Nephron progenitor cell (in vitro differentiated cells): ENCODE measurements at regions not wholly inside any gene's neighbourhood (a gene's known extent, or its start where the extent isn't known, plus 50 kb on each side); places are given as distances from the start of the nearest gene placed in this dataset.

Experiments used
- DNase-seq: peaks from one replicate; pipeline ENCODE4 v3.0.0; 2021
- H3K27ac Mint-ChIP-seq: 2 replicates; pipeline ENCODE4 v1.8.0; 2021; ENCODE audit warnings: mild to moderate bottlenecking, moderate library complexity, mixed read lengths
- H3K27me3 Mint-ChIP-seq: 2 replicates; pipeline ENCODE4 v1.8.0; 2021; ENCODE audit warnings: mild to moderate bottlenecking, low read depth, mixed read lengths; ENCODE audit not compliant: poor library complexity
- H3K36me3 Mint-ChIP-seq: 2 replicates; pipeline ENCODE4 v1.8.0; 2021; ENCODE audit warnings: low read depth, mixed read lengths
- H3K4me1 Mint-ChIP-seq: 2 replicates; pipeline ENCODE4 v1.8.0; 2021; ENCODE audit warnings: mixed read lengths
- H3K4me3 Mint-ChIP-seq: 2 replicates; pipeline ENCODE4 v1.8.0; 2021; ENCODE audit warnings: mild to moderate bottlenecking, moderate library complexity, mixed read lengths
- H3K9me3 Mint-ChIP-seq: 2 replicates; pipeline ENCODE4 v1.8.0; 2021; ENCODE audit warnings: mild to moderate bottlenecking, moderate library complexity, mixed read lengths
- TF ChIP-seq, protein P1 (sequence below): fragments of 200-600 bp; sonication (generic); IDR thresholded peaks from 2 replicates; pipeline ENCODE4 v1.5.0; 2021; ENCODE audit warnings: antibody characterized with exemption

DNA sequence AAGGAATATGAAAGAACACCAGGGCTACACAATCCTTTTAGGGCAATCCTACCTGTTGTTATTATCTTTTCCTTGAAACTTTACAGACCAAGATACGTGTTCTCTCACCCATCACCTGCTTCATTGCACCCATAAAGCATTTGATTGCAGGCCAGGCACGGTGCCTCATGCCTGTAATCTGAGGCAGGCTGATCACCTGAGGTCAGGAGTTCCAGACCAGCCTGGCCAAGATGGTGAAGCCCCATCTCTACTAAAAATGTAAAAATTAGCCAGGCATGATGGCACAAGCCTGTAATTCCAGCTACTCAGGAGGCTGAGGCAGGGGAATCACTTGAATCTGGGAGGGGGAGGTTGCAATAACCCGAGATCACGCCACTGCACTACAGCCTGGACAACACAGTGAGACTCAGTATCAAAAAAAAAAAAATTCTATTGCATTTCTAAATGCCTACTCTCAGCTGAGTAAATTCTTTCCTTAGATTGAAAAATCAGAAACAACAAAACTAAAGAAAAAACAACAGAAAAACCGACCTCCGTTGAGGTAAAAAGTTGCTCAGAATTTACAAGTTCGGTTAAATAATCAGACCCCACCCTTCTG lies 183.7 kb upstream of the TMEM132C start:
- Mint-ChIP-seq H3K27ac (peak overlapping the region; percentile 58), H3K36me3 (no peaks in the 10 kb centered on the region), H3K4me1 (peaks cover 8% of the 10 kb centered on the region), H3K4me3 (no peak overlapping the region), H3K27me3 (peaks cover 1% of the 10 kb centered on the region), H3K9me3 (no peaks in the 10 kb centered on the region)
- no peak for DNase-seq
- TF ChIP-seq, protein P1, sequence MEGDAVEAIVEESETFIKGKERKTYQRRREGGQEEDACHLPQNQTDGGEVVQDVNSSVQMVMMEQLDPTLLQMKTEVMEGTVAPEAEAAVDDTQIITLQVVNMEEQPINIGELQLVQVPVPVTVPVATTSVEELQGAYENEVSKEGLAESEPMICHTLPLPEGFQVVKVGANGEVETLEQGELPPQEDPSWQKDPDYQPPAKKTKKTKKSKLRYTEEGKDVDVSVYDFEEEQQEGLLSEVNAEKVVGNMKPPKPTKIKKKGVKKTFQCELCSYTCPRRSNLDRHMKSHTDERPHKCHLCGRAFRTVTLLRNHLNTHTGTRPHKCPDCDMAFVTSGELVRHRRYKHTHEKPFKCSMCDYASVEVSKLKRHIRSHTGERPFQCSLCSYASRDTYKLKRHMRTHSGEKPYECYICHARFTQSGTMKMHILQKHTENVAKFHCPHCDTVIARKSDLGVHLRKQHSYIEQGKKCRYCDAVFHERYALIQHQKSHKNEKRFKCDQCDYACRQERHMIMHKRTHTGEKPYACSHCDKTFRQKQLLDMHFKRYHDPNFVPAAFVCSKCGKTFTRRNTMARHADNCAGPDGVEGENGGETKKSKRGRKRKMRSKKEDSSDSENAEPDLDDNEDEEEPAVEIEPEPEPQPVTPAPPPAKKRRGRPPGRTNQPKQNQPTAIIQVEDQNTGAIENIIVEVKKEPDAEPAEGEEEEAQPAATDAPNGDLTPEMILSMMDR: no peak

- Mint-ChIP-seq H3K27me3 (peaks cover 4% of the 10 kb centered on the region), H3K27ac (no peak overlapping the region), H3K36me3 (no peaks in the 10 kb centered on the region), H3K4me1 (peaks cover 9% of the 10 kb centered on the region), H3K9me3 (no peaks in the 10 kb centered on the region), H3K4me3 (no peak overlapping the region)
- DNase-seq: no peak
- TF ChIP-seq, protein P1: no peak
Measured at GRCh38 chr12:128088926-128089325, 178.0 kb upstream of the TMEM132C start.

DNA sequence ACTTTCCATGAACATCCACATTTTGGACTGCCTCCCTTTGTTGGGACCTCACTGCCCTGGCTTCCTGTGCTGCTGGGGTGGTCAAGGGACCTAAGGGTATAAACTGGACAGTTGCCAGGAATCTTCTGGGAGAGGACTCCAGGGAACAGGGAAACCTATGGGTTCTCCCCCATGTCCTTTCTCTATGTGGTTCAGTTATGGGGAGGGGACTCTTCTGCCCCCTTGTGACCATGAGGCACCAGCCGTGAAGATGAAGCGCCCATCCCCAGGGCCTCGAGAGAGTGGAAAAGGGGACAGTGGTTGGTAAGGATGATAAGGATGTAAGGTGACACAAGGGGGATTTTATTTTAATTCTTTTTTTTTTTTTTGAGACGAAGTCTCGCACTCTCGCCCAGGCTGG lies 177.0 kb upstream of the TMEM132C start:
- no peaks in the 10 kb centered on the region for H3K36me3 Mint-ChIP-seq
- no peak overlapping the region for H3K27ac Mint-ChIP-seq
- peaks cover 4% of the 10 kb centered on the region for H3K27me3 Mint-ChIP-seq
- no peaks in the 10 kb centered on the region for H3K9me3 Mint-ChIP-seq
- no peak overlapping the region for H3K4me3 Mint-ChIP-seq
- TF ChIP-seq, protein P1: no peak
- H3K4me1 Mint-ChIP-seq: peaks cover 9% of the 10 kb centered on the region
- DNase-seq: no peak

DNA sequence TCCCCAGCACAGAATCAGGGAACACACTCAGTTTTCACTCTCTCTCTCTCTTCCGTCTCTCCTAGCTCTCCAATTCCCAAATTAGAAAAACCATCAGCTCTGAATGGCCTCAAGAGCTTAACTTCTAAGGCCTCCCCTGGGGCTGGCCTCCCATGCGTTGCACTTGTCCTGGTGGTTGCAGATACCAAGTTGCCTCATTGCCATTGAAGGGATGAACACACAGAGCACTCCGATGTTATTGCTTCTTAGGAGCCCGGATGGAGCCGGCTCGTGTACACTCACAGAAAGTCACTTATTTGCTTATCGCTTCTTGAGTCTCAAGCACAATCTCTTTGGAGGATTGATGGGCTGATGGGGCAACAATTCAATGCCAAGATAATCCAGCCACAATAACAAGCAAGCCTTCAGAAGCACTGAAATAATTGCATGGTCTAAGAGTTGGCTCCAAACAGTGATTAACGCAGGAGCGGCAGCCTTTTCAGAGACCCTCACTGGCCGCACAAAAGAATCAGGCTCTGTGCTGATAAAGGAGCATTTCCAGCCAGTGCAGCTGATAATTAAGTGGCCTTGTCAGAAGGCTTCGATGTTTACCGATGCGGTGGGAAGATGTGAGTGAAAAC lies 175.8 kb upstream of the TMEM132C start:
- TF ChIP-seq, protein P1: no peak
- H3K4me3 Mint-ChIP-seq: no peak overlapping the region
- H3K4me1 Mint-ChIP-seq: peaks cover 9% of the 10 kb centered on the region
- H3K27ac Mint-ChIP-seq: peak overlapping the region; percentile 15
- no peak for DNase-seq
- peaks cover 4% of the 10 kb centered on the region for H3K27me3 Mint-ChIP-seq
- H3K9me3 Mint-ChIP-seq: no peaks in the 10 kb centered on the region
- no peaks in the 10 kb centered on the region for H3K36me3 Mint-ChIP-seq

- no peaks in the 10 kb centered on the region for H3K36me3 Mint-ChIP-seq
Measured at GRCh38 chr12:128091951-128092382, 175.0 kb upstream of the TMEM132C start.

More at GRCh38 chr12:128091951-128092382, 175.0 kb upstream of the TMEM132C start:
- H3K9me3 Mint-ChIP-seq: no peaks in the 10 kb centered on the region
- DNase-seq: no peak
- no peak overlapping the region for H3K27ac Mint-ChIP-seq
- peaks cover 4% of the 10 kb centered on the region for H3K27me3 Mint-ChIP-seq
- TF ChIP-seq, protein P1: no peak
- H3K4me3 Mint-ChIP-seq: no peak overlapping the region
- H3K4me1 Mint-ChIP-seq: peaks cover 9% of the 10 kb centered on the region
